HepG2 (cell line): ENCODE measurements at regions not wholly inside any gene's neighbourhood (a gene's known extent, or its start where the extent isn't known, plus 50 kb on each side); places are given as distances from the start of the nearest gene placed in this dataset.

ENCODE experiments used
- ATAC-seq: fragments of 200-7000 bp; cut with Tn5 transposase; 3 replicates; pipeline ENCODE4 v1.9.1; 2020; ENCODE audit warnings: mild to moderate bottlenecking, moderate library complexity
- BruUV-seq: library from RNA; stranded (reverse); fragments of 400-500 nt; replicated peaks from 2 replicates; lab custom pipeline; 2021; lab: Mats Ljungman, UMichigan
- CTCF ChIA-PET: fragments of 300-600 bp; formaldehyde crosslinking; extraction: SDS; loops from one replicate; lab custom pipeline; 2021; ENCODE audit warnings: low total read pairs, inconsistent platforms, low intra/inter-chr PET ratio; lab: Yijun Ruan, JAX
- POLR2A ChIA-PET: fragments of 350-600 bp; sonication (Branson Sonifier 250); formaldehyde crosslinking; loops from one replicate; lab custom pipeline; 2020; ENCODE audit warnings: antibody characterized with exemption, inconsistent platforms; lab: Yijun Ruan, JAX
- DNase-seq: peaks from one replicate; pipeline ENCODE4 v3.0.0-alpha.2; 2015; ENCODE audit warnings: low spot score
- FAIRE-seq: peaks from 3 replicates; lab custom pipeline; 2011; peaks lifted over from hg19 to GRCh38; lab: Jason Lieb, UNC
- H2AFZ ChIP-seq: one replicate; pipeline ENCODE4 v1.6.1; 2011; ENCODE audit warnings: low read length, inconsistent platforms
- H3K27ac ChIP-seq: fragments of 300-600 bp; 3 replicates; pipeline ENCODE4 v1.8.0; 2011; ENCODE audit warnings: mixed run types, mild to moderate bottlenecking, mixed read lengths, low read length, inconsistent platforms; ENCODE audit not compliant: insufficient read depth; ENCODE audit errors: extremely low read length
- H3K27me3 ChIP-seq, 2 experiments: fragments of 200-600 bp in 1 of 2; 2 replicates in 1 of 2; 3 replicates in 1 of 2; pipeline versions ENCODE4 v1.6.0 to v1.8.0; 2011; ENCODE audit warnings: low read length in 2 of 2, mild to moderate bottlenecking in 2 of 2, moderate library complexity in 2 of 2, inconsistent platforms in 1 of 2; ENCODE audit not compliant: insufficient read depth in 2 of 2, control insufficient read depth in 1 of 2
- H3K36me3 ChIP-seq, 2 experiments: fragments of 200-600 bp in 1 of 2; replicated peaks in 1 of 2; 2 replicates in 1 of 2; 3 replicates in 1 of 2; pipeline versions ENCODE4 v1.5.1 to v1.8.0; 2011; ENCODE audit warnings: low read length in 2 of 2, inconsistent platforms in 1 of 2; ENCODE audit not compliant: insufficient read depth in 2 of 2, control insufficient read depth in 1 of 2
- H3K4me1 ChIP-seq: 2 replicates; pipeline ENCODE4 v1.5.1; 2012; ENCODE audit warnings: low read length, inconsistent platforms; ENCODE audit not compliant: insufficient read depth
- H3K4me2 ChIP-seq: 2 replicates; pipeline ENCODE4 v1.6.0; 2011; ENCODE audit warnings: low read depth, low read length, inconsistent platforms
- H3K4me3 ChIP-seq, 3 experiments: fragments of 200-600 bp in 1 of 3; sonication (generic), shearing (Covaris generic) in 1 of 3; replicated peaks in 1 of 3; 2 replicates each; pipeline ENCODE4 v1.5.1; 2011 to 2016; ENCODE audit warnings: low read length in 3 of 3, inconsistent platforms in 2 of 3, low read depth in 2 of 3, mild to moderate bottlenecking in 2 of 3, control low read depth in 1 of 3, mixed read lengths in 1 of 3; ENCODE audit not compliant: insufficient read depth in 1 of 3
- H3K79me2 ChIP-seq: one replicate; pipeline ENCODE4 v1.6.1; 2011; ENCODE audit warnings: low read length, inconsistent platforms; ENCODE audit not compliant: insufficient read depth
- H3K9ac ChIP-seq: 2 replicates; pipeline ENCODE4 v1.6.0; 2011; ENCODE audit warnings: mild to moderate bottlenecking, low read depth, low read length, inconsistent platforms; ENCODE audit not compliant: insufficient read depth
- H3K9me3 ChIP-seq: 2 replicates; pipeline ENCODE4 v1.5.1; 2012; ENCODE audit warnings: mild to moderate bottlenecking, low read length
- H4K20me1 ChIP-seq: 2 replicates; pipeline ENCODE4 v1.6.0; 2011; ENCODE audit warnings: inconsistent platforms, mild to moderate bottlenecking, low read length, moderate library complexity; ENCODE audit not compliant: insufficient read depth
- ADNP ChIP-seq: sonication (generic); formaldehyde crosslinking; IDR thresholded peaks from 2 replicates; pipeline ENCODE4 v1.4.0; 2020; ENCODE audit warnings: missing genetic modification reagents
- CEBPB ChIP-seq: IDR thresholded peaks from 2 replicates; pipeline ENCODE4 v1.6.1; 2011; ENCODE audit warnings: low read depth, low read length, improper control_type of control experiment, borderline replicate concordance
- MXD3 ChIP-seq: IDR thresholded peaks from 2 replicates; pipeline ENCODE4 v1.6.1; 2016; ENCODE audit warnings: mild to moderate bottlenecking, missing biosample characterization, missing genetic modification reagents
- NKX3-1 ChIP-seq: sonication (generic); formaldehyde crosslinking; IDR thresholded peaks from 2 replicates; pipeline ENCODE4 v1.5.0; 2020; ENCODE audit warnings: missing genetic modification reagents
- TFE3 ChIP-seq: IDR thresholded peaks from 2 replicates; pipeline ENCODE4 v1.6.1; 2016
- ZNF468 ChIP-seq: sonication (generic); formaldehyde crosslinking; IDR thresholded peaks from 2 replicates; pipeline ENCODE4 v1.8.0; 2022; ENCODE audit warnings: mild to moderate bottlenecking, moderate library complexity, missing genetic modification reagents
- WGBS: methylation state at CpG from one replicate; pipeline ENCODE4 v1.1.6; 2017; ENCODE audit warnings: low lambda C conversion rate; 5-methylcytosine and 5-hydroxymethylcytosine counted together
- in situ Hi-C: cut with HindIII; loops from 2 replicates; pipeline ENCODE4 v1.10.0; 2017; ENCODE audit warnings: low pct_unique_long_range_greater_than_20kb; ENCODE audit not compliant: extremely low pct_ligation_motif_present
- intact Hi-C: fragments of 100-400 bp; cut with micrococcal nuclease; formaldehyde crosslinking; loops from one replicate; pipeline ENCODE4 v1.10.0; 2022; ENCODE audit not compliant: unreplicated experiment
- small RNA-seq, 3 experiments: library from RNA; depleted of rRNA; stranded (forward); fragments of <200 nt; gene quantifications; one replicate each; pipeline ENCODE3, GENCODE V24; 2012; ENCODE audit warnings: low read depth in 2 of 3, low replicate concordance in 1 of 3; ENCODE audit not compliant: insufficient read length in 3 of 3, insufficient read depth in 2 of 3

DNA sequence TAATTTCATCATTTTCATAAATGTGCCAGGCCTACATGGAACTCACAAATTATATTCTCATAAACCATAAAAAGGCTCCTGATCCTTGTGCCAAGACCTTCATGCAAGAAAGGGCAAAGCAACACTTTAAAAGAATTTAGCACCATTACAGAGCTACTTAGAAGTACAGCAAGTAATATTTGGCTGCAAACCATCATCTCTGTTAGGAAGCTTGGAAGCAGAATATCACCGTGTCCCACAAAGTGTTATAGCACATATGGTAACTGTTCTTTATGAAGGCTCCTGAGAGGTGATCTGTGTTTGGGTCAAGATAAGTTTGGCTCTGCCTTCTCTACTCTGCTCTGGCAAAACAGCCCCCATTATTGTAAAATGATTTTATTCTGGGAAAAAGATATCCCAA lies 59.7 kb upstream of the KCNJ3 start:
- no peak for TF ChIP-seq ADNP (CRISPR knock-in tag)
- no peak overlapping the region for H3K27ac ChIP-seq
- no peak for ATAC-seq

DNA sequence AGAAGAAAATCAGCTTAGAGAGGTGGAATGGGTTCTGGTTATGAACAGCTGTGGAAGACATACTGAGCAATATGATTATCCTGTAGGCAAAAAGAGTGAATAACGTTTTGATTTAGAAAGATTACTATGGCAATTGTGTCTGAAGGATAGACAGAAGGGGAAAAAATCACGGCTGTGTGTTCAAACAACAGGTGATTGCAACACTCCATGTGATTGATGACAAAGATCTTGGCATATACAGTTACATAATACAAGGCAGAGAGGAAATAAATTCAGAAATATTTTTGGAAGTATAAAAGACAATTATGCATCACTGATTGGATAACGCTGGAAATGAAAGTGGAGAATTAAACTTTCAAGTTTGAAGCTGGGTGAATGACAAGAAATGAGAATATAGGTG lies 58.5 kb upstream of the KCNJ3 start:
- H3K27ac ChIP-seq: no peak overlapping the region
- no TSS peak for BruUV-seq
- no peaks in the 10 kb centered on the region for H3K4me1 ChIP-seq
- CTCF ChIA-PET: no interaction called here
- FAIRE-seq (no peak), DNase-seq (no peak), ATAC-seq (no peak)
- no peaks in the 10 kb centered on the region for H3K79me2 ChIP-seq
- H3K27me3 ChIP-seq: no peaks in the 10 kb centered on the region
- no peaks in the 10 kb centered on the region for H3K36me3 ChIP-seq
- H3K4me3 ChIP-seq: no peak overlapping the region
- intact Hi-C loops (no loop called here), in situ Hi-C loops (no loop called here)
- no peaks in the 10 kb centered on the region for H4K20me1 ChIP-seq
- TF ChIP-seq TFE3 (CRISPR knock-in tag): no peak
- peak; percentile 35; the same call in 1 of the 2 replicates for TF ChIP-seq CEBPB
- no peak for TF ChIP-seq NKX3-1 (CRISPR knock-in tag)
- no peak for TF ChIP-seq ZNF468 (CRISPR knock-in tag)
- no peak for TF ChIP-seq MXD3 (CRISPR knock-in tag)
- H2AFZ ChIP-seq: no peak overlapping the region
- under 1% methylated on average over 3 of the region's 3 CpGs for WGBS
- POLR2A ChIA-PET: no interaction called here
- H3K4me2 ChIP-seq: no peak overlapping the region
- H3K9ac ChIP-seq: no peak overlapping the region
- no peaks in the 10 kb centered on the region for H3K9me3 ChIP-seq

More for the DNA sequence above, 59.7 kb upstream of the KCNJ3 start:
- Histone ChIP-seq H2AFZ (no peak overlapping the region), H3K9ac (no peak overlapping the region), H3K4me1 (no peaks in the 10 kb centered on the region), H3K9me3 (no peaks in the 10 kb centered on the region), H3K79me2 (no peaks in the 10 kb centered on the region), H3K27me3 (no peaks in the 10 kb centered on the region), H3K4me3 (no peak overlapping the region), H4K20me1 (no peaks in the 10 kb centered on the region), H3K36me3 (no peaks in the 10 kb centered on the region), H3K4me2 (no peak overlapping the region)
- intact Hi-C loops (no loop called here), in situ Hi-C loops (no loop called here)
- ChIA-PET POLR2A (no interaction called here), CTCF (no interaction called here)
- no peak for FAIRE-seq
- WGBS: 0% methylated on average over 1 of the region's 1 CpG
- BruUV-seq: no TSS peak
- no peak for DNase-seq

Small RNA genes in the stretch of these regions (small RNA-seq; reads per million reads assigned to genes)
- gene RNA5SP107: 0 reads per million in 3 experiments
